Neural crest cell (in vitro differentiated cells): ENCODE measurements at regions not wholly inside any gene's neighbourhood (a gene's known extent, or its start where the extent isn't known, plus 50 kb on each side); places are given as distances from the start of the nearest gene placed in this dataset.
A peak's percentile ranks its signal among the peaks of the same experiment; 100 is the strongest.

Source experiments
- DNase-seq: peaks from one replicate; pipeline ENCODE4 v3.0.0; 2021; ENCODE audit warnings: low read depth, mixed read lengths, low spot score
- H3K27ac Mint-ChIP-seq: one replicate; pipeline ENCODE4 v1.8.0; 2021; ENCODE audit warnings: mild to moderate bottlenecking, mixed read lengths; ENCODE audit not compliant: unreplicated experiment
- H3K27me3 Mint-ChIP-seq: 2 replicates; pipeline ENCODE4 v1.8.0; 2021; ENCODE audit warnings: low read depth, mild to moderate bottlenecking, mixed read lengths
- H3K36me3 Mint-ChIP-seq: 2 replicates; pipeline ENCODE4 v1.8.0; 2021; ENCODE audit warnings: low read depth, mild to moderate bottlenecking, mixed read lengths
- H3K4me1 Mint-ChIP-seq: 2 replicates; pipeline ENCODE4 v1.8.0; 2021; ENCODE audit warnings: mixed read lengths
- H3K4me3 Mint-ChIP-seq: one replicate; pipeline ENCODE4 v1.8.0; 2021; ENCODE audit warnings: mild to moderate bottlenecking, mixed read lengths
- H3K9me3 Mint-ChIP-seq: 2 replicates; pipeline ENCODE4 v1.8.0; 2021; ENCODE audit warnings: mixed read lengths
- TF ChIP-seq, protein P1 (sequence below): fragments of 200-600 bp; sonication (generic); conservative IDR thresholded peaks from 2 replicates; pipeline ENCODE4 v1.5.0; 2021; ENCODE audit warnings: antibody characterized with exemption, mild to moderate bottlenecking

DNA sequence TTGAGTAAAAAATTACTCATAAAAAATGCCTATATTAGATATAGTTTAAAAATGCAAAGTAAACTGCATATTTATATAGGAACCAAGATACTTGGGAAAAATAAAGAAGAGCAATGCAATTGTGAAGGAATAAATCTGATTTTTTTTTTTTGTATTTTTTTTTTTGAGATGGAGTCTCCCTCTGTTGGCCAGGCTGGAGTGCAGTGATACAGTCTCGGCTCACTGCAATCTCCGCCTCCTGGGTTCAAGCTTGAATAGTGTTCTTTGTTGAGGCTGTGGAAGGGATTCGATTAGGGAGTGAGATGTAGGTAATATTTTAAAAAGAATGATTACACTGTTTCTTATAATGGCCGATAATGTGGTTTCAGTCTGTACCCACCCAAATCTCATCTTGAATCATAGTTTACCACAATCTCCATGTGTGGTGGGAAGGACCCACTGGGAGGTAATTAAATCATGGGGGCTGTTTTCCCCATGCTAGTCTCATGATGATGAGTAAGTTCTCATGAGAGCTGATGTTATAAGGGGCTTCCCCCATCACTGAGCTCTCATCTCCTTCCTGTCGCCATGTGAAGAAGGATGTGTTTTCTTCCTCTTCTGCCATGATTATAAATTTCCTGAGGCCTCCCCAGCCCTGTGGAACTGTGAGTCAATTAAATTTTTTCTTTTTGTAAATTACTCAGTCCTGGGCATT is 1765.9 kb downstream of the PLA2G4A start:
- Mint-ChIP-seq H3K27ac (no peak overlapping the region), H3K4me3 (no peak overlapping the region), H3K36me3 (no peaks in the 10 kb centered on the region), H3K4me1 (no peaks in the 10 kb centered on the region), H3K27me3 (no peaks in the 10 kb centered on the region), H3K9me3 (peaks cover 2% of the 10 kb centered on the region)
- TF ChIP-seq, protein P1, sequence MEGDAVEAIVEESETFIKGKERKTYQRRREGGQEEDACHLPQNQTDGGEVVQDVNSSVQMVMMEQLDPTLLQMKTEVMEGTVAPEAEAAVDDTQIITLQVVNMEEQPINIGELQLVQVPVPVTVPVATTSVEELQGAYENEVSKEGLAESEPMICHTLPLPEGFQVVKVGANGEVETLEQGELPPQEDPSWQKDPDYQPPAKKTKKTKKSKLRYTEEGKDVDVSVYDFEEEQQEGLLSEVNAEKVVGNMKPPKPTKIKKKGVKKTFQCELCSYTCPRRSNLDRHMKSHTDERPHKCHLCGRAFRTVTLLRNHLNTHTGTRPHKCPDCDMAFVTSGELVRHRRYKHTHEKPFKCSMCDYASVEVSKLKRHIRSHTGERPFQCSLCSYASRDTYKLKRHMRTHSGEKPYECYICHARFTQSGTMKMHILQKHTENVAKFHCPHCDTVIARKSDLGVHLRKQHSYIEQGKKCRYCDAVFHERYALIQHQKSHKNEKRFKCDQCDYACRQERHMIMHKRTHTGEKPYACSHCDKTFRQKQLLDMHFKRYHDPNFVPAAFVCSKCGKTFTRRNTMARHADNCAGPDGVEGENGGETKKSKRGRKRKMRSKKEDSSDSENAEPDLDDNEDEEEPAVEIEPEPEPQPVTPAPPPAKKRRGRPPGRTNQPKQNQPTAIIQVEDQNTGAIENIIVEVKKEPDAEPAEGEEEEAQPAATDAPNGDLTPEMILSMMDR, result peak; percentile 50
- no peak for DNase-seq

DNA sequence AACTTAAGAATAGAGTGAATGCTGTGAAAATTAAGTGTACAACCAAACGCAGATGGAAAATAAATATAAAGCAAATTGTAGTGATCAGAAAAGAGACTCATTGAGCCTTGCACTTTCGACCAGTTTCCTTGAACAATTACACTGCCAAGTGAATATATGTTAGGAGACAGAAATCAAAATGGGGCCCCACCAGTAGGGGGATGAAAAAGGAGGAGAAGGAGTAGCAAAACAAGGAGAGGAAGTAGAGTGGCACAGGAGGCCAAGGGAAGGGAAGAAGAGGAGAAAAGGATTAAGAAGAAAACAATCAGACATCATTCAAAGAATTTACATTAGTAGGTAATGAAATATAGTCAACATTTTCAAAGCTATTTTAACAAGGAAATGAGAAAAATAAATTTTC is 1770.6 kb downstream of the PLA2G4A start:
- Mint-ChIP-seq H3K27me3 (no peaks in the 10 kb centered on the region), H3K27ac (no peak overlapping the region), H3K4me3 (no peak overlapping the region), H3K36me3 (no peaks in the 10 kb centered on the region), H3K4me1 (no peaks in the 10 kb centered on the region), H3K9me3 (no peaks in the 10 kb centered on the region)
- DNase-seq, result no peak
- TF ChIP-seq, protein P1, result peak; percentile 30

DNA sequence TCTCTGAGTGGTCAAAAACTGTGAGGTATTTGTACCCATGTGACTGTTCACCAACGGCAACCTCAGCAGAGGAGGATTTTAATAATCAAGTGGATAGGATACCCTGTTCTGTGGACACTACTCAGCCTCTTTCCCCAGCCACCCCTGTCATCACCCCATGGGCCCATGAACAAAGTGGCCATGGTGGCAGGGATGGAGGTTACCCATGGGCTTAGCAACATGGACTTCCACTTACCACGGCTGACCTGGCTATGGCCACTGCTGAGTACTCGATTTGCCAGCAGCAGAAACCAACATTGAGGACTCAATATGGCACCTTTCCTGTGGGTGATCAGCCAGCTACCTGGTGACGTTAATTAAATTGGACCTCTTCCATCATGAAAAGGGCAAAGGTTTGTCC is 1782.7 kb downstream of the PLA2G4A start:
- no peaks in the 10 kb centered on the region for H3K27me3 Mint-ChIP-seq
- peaks cover 6% of the 10 kb centered on the region for H3K9me3 Mint-ChIP-seq
- no peak for DNase-seq
- H3K4me3 Mint-ChIP-seq, result no peak overlapping the region
- H3K36me3 Mint-ChIP-seq, result no peaks in the 10 kb centered on the region
- H3K27ac Mint-ChIP-seq, result no peak overlapping the region
- no peaks in the 10 kb centered on the region for H3K4me1 Mint-ChIP-seq
- TF ChIP-seq, protein P1, result no peak

DNA sequence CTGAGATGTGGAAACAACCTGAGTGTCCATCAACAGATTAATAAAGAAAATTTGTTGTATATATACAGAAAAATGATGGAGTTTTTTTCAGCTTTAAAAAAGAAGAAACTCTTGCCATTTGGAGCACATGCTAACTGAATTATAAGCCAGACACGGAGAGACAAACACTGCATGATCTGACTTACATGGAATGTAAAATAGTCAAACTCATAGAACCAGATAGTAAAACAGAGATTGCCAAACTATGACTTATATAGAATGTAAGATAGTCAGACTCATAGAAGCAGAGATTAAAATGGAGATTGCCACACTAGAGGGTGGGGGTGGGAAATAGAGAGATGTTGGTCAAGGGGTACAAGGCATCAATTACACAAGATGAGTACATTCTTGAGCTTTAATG is 1786.6 kb downstream of the PLA2G4A start:
- Mint-ChIP-seq H3K4me3 (no peak overlapping the region), H3K9me3 (peaks cover 3% of the 10 kb centered on the region), H3K4me1 (no peaks in the 10 kb centered on the region), H3K27ac (no peak overlapping the region), H3K36me3 (no peaks in the 10 kb centered on the region), H3K27me3 (no peaks in the 10 kb centered on the region)
- TF ChIP-seq, protein P1, result no peak
- no peak for DNase-seq

DNA sequence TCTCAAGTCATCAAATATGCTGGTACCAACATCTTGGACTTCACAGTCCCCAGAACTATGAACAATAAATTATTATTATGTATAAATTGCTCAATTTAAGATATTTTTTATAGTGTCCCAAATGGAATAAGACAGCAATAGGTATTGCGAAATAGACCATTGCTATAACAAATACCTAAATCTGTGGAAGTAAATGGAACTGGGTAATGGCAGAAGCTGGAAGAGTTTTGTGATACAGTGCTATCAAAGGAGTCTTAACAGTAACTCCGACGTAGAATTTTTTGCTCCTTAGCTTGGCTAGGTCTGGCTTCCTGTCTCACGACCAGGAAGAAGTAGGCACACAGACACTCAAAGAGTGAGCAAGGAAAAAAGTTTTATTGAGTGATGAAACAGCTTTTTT is 1791.5 kb downstream of the PLA2G4A start:
- no peak for DNase-seq
- TF ChIP-seq, protein P1, result no peak
- Mint-ChIP-seq H3K4me1 (no peaks in the 10 kb centered on the region), H3K27ac (no peak overlapping the region), H3K36me3 (no peaks in the 10 kb centered on the region), H3K9me3 (no peaks in the 10 kb centered on the region), H3K27me3 (no peaks in the 10 kb centered on the region), H3K4me3 (no peak overlapping the region)
